Thymus (tissue), 11 donors: ENCODE measurements at regions not wholly inside any gene's neighbourhood (a gene's known extent, or its start where the extent isn't known, plus 50 kb on each side); places are given as distances from the start of the nearest gene placed in this dataset.

Experiments
- DNase-seq, 9 donors: peaks; one replicate each; pipeline ENCODE4 v3.0.0-alpha.2; 2013; ENCODE audit warnings: low spot score in 9 of 9, low read depth in 6 of 9, missing footprints in 1 of 9
- H3K27ac ChIP-seq, 2 donors: one replicate each; pipeline ENCODE4 v1.5.1; 2013; ENCODE audit warnings: control low read depth in 1 of 2, low read depth in 1 of 2, low read length in 1 of 2, mild to moderate bottlenecking in 1 of 2, moderate library complexity in 1 of 2
- H3K27me3 ChIP-seq, 2 donors: one replicate each; pipeline ENCODE4 v1.5.1; 2013; ENCODE audit warnings: low read length in 1 of 2; ENCODE audit not compliant: control insufficient read depth in 2 of 2, insufficient read depth in 1 of 2
- H3K36me3 ChIP-seq, 2 donors: one replicate each; pipeline ENCODE4 v1.5.1; 2013; ENCODE audit warnings: low read length in 1 of 2, mild to moderate bottlenecking in 1 of 2, moderate library complexity in 1 of 2; ENCODE audit not compliant: control insufficient read depth in 2 of 2, insufficient read depth in 2 of 2
- H3K4me1 ChIP-seq, 2 donors: one replicate each; pipeline ENCODE4 v1.5.1; 2013; ENCODE audit warnings: low read length in 2 of 2; ENCODE audit not compliant: control insufficient read depth in 2 of 2, insufficient read depth in 2 of 2
- H3K4me3 ChIP-seq, 2 donors: one replicate each; pipeline ENCODE4 v1.5.1; 2013; ENCODE audit warnings: low read length in 2 of 2, control low read depth in 1 of 2, mild to moderate bottlenecking in 1 of 2
- H3K9me3 ChIP-seq, 2 donors: one replicate each; pipeline ENCODE4 v1.5.1; 2013; ENCODE audit warnings: low read length in 1 of 2, mild to moderate bottlenecking in 1 of 2; ENCODE audit not compliant: control insufficient read depth in 2 of 2, insufficient read depth in 1 of 2
- WGBS: extraction: QIAGEN DNeasy Blood & Tissue Kit; methylation state at CpG from one replicate; pipeline ENCODE4 v1.1.7; 2013; 5-methylcytosine and 5-hydroxymethylcytosine counted together
- donor health status: healthy.

DNA sequence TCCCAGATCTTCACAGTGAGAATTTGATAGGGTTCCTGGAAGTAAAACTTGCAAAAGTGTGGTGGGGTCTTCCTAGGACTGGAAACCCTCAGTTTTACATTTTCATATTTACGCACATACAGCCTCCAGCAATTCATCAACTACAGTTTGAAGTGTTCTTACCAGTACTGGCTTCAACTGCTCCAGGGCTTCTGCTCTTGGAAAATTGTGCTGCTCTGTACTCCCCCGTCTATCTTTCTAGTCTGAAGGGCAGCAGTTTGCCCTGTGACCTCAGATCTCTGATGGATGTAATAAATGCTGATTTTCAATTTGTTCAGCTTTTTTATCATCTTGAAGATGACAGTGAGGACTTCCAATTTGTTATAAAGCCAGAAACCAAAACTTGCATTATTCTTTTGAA is 458.9 kb upstream of the FSTL5 start:
- Histone ChIP-seq H3K4me1 (no peaks in the 10 kb centered on the region), H3K36me3 (no peaks in the 10 kb centered on the region), H3K27me3 (no peaks in the 10 kb centered on the region), H3K27ac (no peak overlapping the region), H3K9me3 (no peaks in the 10 kb centered on the region), H3K4me3 (no peak overlapping the region)
- DNase-seq = no peak
- 90% methylated on average over 2 of the region's 2 CpGs for WGBS

DNA sequence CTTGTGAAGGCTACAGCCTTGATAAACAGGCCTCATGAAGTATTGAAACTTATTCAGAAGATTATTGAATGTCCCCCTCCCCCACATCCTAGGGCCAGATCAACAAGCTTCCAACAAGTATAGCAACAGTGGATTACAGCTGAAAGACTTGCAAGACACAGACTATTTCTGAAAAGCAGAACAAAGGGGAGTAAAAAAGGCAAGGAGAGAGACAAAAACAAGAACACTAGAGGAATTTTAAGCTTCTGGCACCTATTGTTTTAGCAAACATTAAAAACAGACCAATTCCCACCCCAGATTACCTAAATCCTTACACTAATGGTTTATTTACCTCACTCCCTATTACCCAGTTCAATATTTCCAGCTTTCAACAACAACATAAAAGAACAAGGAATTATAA is 446.3 kb upstream of the FSTL5 start:
- Histone ChIP-seq H3K27me3 (no peaks in the 10 kb centered on the region), H3K27ac (no peak overlapping the region), H3K4me3 (no peak overlapping the region), H3K9me3 (no peaks in the 10 kb centered on the region), H3K4me1 (no peaks in the 10 kb centered on the region), H3K36me3 (no peaks in the 10 kb centered on the region)
- no peak for DNase-seq

DNA sequence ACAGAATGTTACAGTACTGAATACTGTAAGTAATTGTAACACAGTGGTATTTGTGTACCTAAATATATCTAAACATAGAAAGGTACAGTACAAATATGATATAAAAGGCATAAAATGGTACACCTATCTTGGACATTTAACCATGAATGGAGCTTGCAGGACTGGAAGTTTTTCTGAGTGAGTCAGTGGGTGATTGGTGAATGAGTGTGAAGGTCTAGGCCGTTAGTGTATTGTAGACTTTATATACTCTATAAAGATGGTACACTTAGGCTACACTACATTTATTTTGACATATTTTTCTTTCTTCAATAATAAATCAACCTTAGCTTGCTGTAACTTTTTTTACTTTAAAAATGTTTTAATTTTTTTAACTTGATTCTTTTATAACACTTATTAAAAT is 422.5 kb upstream of the FSTL5 start:
- Histone ChIP-seq H3K36me3 (no peaks in the 10 kb centered on the region), H3K27ac (no peak overlapping the region), H3K9me3 (no peaks in the 10 kb centered on the region), H3K4me3 (no peak overlapping the region), H3K27me3 (no peaks in the 10 kb centered on the region), H3K4me1 (no peaks in the 10 kb centered on the region)
- DNase-seq = no peak
- WGBS = 93% methylated on average over 1 of the region's 1 CpG

DNA sequence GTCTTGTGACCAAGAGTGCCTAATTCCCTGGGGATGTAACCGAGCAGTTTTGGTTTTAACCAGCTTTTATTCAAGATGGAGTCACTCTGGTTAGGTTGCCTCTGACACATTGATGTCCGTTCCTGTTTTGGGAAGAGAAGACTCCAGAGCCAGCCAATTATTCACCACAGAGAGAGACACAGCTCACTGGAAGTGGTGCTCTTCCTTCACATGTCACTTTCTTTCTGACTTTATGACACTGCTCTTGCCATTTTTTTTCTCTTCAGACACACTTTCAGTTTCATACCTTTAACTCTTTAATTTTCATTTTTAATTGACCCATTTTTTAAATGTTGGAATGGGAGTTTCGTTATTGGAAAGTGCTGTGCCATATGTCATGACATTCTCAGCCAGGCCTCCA is 418.4 kb upstream of the FSTL5 start:
- H3K36me3 ChIP-seq = no peaks in the 10 kb centered on the region
- DNase-seq = no peak
- no peak overlapping the region for H3K4me3 ChIP-seq
- no peaks in the 10 kb centered on the region for H3K9me3 ChIP-seq
- H3K27me3 ChIP-seq = no peaks in the 10 kb centered on the region
- 91% methylated on average over 3 of the region's 3 CpGs for WGBS
- H3K27ac ChIP-seq = no peak overlapping the region
- H3K4me1 ChIP-seq = no peaks in the 10 kb centered on the region

DNA sequence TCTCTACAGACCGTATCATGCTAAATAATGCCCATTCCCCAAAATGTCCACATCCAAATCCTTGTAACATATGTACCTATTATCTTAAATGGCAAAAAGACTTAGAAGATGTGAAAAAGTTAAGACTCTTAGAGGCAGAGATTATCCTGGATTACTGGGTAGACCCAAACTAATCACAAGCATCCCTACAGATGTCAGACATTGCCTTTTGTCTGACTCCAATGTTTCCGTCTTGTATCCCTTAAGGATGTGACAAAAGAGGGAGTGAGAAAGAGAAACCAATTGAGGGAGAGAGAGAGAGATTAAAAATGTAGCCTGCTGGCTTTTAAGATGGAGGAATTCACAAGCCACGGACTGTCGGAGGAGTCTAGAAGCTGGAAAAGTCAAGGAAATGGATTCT is 401.9 kb upstream of the FSTL5 start:
- no peak overlapping the region for H3K27ac ChIP-seq
- DNase-seq = no peak
- no peaks in the 10 kb centered on the region for H3K36me3 ChIP-seq
- 70% methylated on average over 4 of the region's 4 CpGs for WGBS
- H3K27me3 ChIP-seq = no peaks in the 10 kb centered on the region
- no peaks in the 10 kb centered on the region for H3K9me3 ChIP-seq
- no peak overlapping the region for H3K4me3 ChIP-seq
- H3K4me1 ChIP-seq = no peaks in the 10 kb centered on the region

DNA sequence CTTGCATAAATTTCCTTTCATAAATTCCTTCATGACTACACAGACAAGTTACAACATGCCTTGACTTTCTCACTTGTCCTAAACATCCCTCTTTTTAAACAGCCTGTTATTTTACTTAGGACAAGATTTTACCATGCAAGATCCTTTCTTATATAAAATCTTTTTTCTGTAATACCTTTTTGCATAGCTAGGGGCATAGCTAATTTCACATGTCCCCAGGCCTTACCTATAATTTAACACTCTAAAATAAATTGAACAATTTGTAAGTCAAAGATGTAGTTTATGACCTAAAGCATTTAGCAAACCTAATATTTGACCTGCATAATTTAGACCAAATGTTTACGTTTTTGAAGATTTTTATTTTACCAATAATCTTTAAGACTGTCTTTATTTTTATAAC is 396.3 kb upstream of the FSTL5 start:
- Histone ChIP-seq H3K36me3 (no peaks in the 10 kb centered on the region), H3K27ac (no peak overlapping the region), H3K27me3 (no peaks in the 10 kb centered on the region), H3K4me3 (no peak overlapping the region), H3K4me1 (no peaks in the 10 kb centered on the region), H3K9me3 (no peaks in the 10 kb centered on the region)
- no peak for DNase-seq
- 92% methylated on average over 1 of the region's 1 CpG for WGBS

DNA sequence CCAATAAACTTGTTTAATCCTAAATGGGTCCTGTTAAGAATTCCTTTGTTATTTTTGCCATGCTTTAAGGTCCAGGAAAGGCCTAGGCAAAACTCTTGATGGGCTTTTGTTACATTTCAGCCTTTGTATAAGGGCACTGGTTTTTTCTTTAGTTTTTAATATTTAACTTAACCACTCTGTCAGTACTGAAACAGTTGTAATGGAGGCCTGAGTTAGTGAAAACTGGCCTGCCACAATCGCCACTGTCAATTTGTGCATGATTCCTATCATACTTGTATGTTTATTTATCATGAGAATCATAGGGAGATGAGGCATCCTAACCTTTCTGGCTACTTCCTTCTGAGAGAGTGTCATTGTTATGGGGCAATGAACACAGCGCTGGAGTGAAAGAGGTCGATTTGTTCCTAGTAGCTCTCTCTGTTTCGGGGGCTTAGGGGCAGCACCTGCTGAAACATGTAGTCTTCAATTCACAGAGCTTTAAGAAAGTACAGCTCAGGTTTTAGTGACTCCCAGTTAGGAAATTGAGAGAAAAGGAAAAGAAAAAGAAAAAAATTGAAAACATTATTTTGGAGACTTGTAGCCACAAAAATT is 393.8 kb upstream of the FSTL5 start:
- 92% methylated on average over 4 of the region's 4 CpGs for WGBS
- Histone ChIP-seq H3K4me1 (no peaks in the 10 kb centered on the region), H3K9me3 (peaks cover 0 to 3% of the 10 kb centered on the region in 2 donors), H3K4me3 (no peak overlapping the region), H3K27ac (no peak overlapping the region), H3K36me3 (no peaks in the 10 kb centered on the region), H3K27me3 (no peaks in the 10 kb centered on the region)
- DNase-seq = no peak

DNA sequence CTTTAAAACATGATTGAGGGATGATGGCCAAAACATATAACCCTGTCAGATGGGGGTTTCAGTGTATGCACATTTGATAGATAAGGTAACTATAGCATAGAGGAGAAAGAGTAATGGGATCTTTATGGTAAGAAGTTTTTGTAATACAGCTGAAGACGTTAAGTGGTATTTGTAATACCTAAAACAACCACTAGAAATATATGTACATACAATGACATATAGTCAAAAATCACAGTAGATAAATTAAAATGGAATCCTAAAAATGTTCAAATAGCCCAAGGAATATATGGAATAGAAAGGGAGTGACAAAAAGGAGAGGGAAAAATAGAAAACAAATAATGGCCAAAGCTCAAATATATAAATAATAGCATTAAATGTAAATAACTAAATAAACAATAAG is 371.3 kb upstream of the FSTL5 start:
- Histone ChIP-seq H3K36me3 (no peaks in the 10 kb centered on the region), H3K4me3 (no peak overlapping the region), H3K9me3 (no peaks in the 10 kb centered on the region), H3K27ac (no peak overlapping the region), H3K27me3 (no peaks in the 10 kb centered on the region), H3K4me1 (no peaks in the 10 kb centered on the region)
- DNase-seq = no peak
- WGBS = 68% methylated on average over 1 of the region's 1 CpG

DNA sequence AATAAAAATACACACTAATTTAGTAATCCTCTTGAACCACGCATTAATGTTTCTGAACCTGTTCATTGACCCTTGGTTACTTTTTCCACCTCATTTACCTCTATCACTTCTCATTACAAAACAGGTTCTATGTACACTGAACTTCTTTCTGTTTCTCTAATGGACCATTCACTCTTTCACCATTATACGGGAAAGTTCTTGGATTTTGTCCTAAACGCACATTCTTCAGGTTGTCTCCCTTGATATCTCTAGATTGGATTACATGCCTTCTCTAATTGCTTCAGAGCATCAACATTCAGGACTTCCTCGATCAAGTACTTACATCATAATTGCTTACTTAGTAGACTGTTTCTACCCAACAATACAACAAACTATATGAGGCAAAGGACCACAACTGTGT is 359.4 kb upstream of the FSTL5 start:
- no peaks in the 10 kb centered on the region for H3K4me1 ChIP-seq
- H3K9me3 ChIP-seq = no peaks in the 10 kb centered on the region
- DNase-seq = peak in 1 of 9 donors; percentile 13
- no peaks in the 10 kb centered on the region for H3K36me3 ChIP-seq
- no peak overlapping the region for H3K27ac ChIP-seq
- WGBS = 92% methylated on average over 4 of the region's 4 CpGs
- no peaks in the 10 kb centered on the region for H3K27me3 ChIP-seq
- no peak overlapping the region for H3K4me3 ChIP-seq

DNA sequence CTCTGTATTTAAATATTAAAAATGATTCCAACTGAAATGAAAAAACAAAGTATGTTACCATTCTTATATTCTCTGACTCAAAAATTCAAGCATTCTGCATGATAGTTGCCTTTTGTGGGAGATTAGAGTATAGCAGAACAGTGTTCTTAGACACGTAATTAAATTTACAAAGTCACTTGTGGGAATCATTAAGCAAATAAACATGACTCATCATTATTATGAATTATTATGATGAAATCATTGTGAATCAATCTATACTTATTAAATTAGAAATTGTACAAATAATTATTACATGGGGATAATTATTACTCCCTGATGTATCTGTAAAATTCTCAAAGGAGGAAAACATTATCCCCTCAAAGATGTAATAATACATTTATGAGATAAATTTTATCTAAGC is 358.9 kb upstream of the FSTL5 start:
- H3K27ac ChIP-seq = no peak overlapping the region
- no peak for DNase-seq
- H3K36me3 ChIP-seq = no peaks in the 10 kb centered on the region
- no peak overlapping the region for H3K4me3 ChIP-seq
- no peaks in the 10 kb centered on the region for H3K9me3 ChIP-seq
- no peaks in the 10 kb centered on the region for H3K27me3 ChIP-seq
- 88% methylated on average over 1 of the region's 1 CpG for WGBS
- H3K4me1 ChIP-seq = no peaks in the 10 kb centered on the region
